SK-N-SH treated with all-trans-retinoic acid at 6 μM for 48 hours (cell line): ENCODE measurements at regions not wholly inside any gene's neighbourhood (a gene's known extent, or its start where the extent isn't known, plus 50 kb on each side); places are given as distances from the start of the nearest gene placed in this dataset.

Experiments used
- ATAC-seq: fragments of 200-7000 bp; cut with Tn5 transposase; 3 replicates; pipeline ENCODE4 v1.9.1; 2020; ENCODE audit warnings: mild to moderate bottlenecking, moderate library complexity
- ARNTL ChIP-seq: fragments of 450-650 bp; formaldehyde crosslinking; IDR thresholded peaks from 2 replicates; pipeline ENCODE4 v1.5.0; 2020; ENCODE audit warnings: low read depth, mild to moderate bottlenecking, moderate library complexity, borderline replicate concordance
- BACH2 ChIP-seq: fragments of 250-450 bp; sonication (Bioruptor Pico); IDR thresholded peaks from 2 replicates; pipeline ENCODE4 v1.9.0; 2021; ENCODE audit warnings: mild to moderate bottlenecking, borderline replicate concordance
- CREB5 ChIP-seq: fragments of 250-450 bp; sonication (Bioruptor Pico); IDR thresholded peaks from 2 replicates; pipeline ENCODE4 v1.5.1; 2020; ENCODE audit warnings: low read depth, mild to moderate bottlenecking, moderate library complexity
- CSDC2 ChIP-seq: fragments of 250-450 bp; sonication (Bioruptor Pico); IDR thresholded peaks from 2 replicates; pipeline ENCODE4 v1.5.0; 2020; ENCODE audit warnings: mild to moderate bottlenecking, moderate library complexity
- CSRNP3 ChIP-seq: fragments of 250-450 bp; sonication (Bioruptor Pico); IDR thresholded peaks from 2 replicates; pipeline ENCODE4 v1.5.1; 2021; ENCODE audit warnings: mild to moderate bottlenecking, moderate library complexity
- ESRRG ChIP-seq: fragments of 250-450 bp; sonication (Bioruptor Pico); IDR thresholded peaks from 2 replicates; pipeline ENCODE4 v1.6.1; 2021; ENCODE audit warnings: mild to moderate bottlenecking
- GLIS3 ChIP-seq: fragments of 250-450 bp; sonication (Bioruptor Pico); IDR thresholded peaks from 2 replicates; pipeline ENCODE4 v1.5.0; 2020; ENCODE audit warnings: mild to moderate bottlenecking, moderate library complexity
- ISL1 ChIP-seq: fragments of 250-450 bp; sonication (Bioruptor Pico); IDR thresholded peaks from 2 replicates; pipeline ENCODE4 v2.1.2; 2022; ENCODE audit warnings: mild to moderate bottlenecking, moderate library complexity
- OSR1 ChIP-seq: fragments of 250-450 bp; sonication (Bioruptor Pico); IDR thresholded peaks from 2 replicates; pipeline ENCODE4 v1.8.0; 2022; ENCODE audit warnings: moderate library complexity, mild to moderate bottlenecking, inconsistent platforms
- PATZ1 ChIP-seq: fragments of 250-450 bp; sonication (Bioruptor Pico); IDR thresholded peaks from 2 replicates; pipeline ENCODE4 v1.8.0; 2020; ENCODE audit warnings: mild to moderate bottlenecking, moderate library complexity, borderline replicate concordance
- SNAI2 ChIP-seq: fragments of 250-450 bp; sonication (Bioruptor Pico); IDR thresholded peaks from 2 replicates; pipeline ENCODE4 v1.5.0; 2020; ENCODE audit warnings: mild to moderate bottlenecking, moderate library complexity
- TOX ChIP-seq: fragments of 250-450 bp; sonication (Bioruptor Pico); IDR thresholded peaks from 2 replicates; pipeline ENCODE4 v1.8.0; 2021; ENCODE audit warnings: mild to moderate bottlenecking, moderate library complexity, borderline replicate concordance
- TSHZ2 ChIP-seq: fragments of 250-450 bp; sonication (Bioruptor Pico); IDR thresholded peaks from 2 replicates; pipeline ENCODE4 v1.5.0; 2020; ENCODE audit warnings: mild to moderate bottlenecking, moderate library complexity
- ZC3H10 ChIP-seq: fragments of 250-450 bp; sonication (Bioruptor Pico); IDR thresholded peaks from 2 replicates; pipeline ENCODE4 v1.5.1; 2021; ENCODE audit warnings: mild to moderate bottlenecking, moderate library complexity
- ZFP3 ChIP-seq: fragments of 250-450 bp; sonication (Bioruptor Pico); IDR thresholded peaks from 2 replicates; pipeline ENCODE4 v1.5.0; 2020; ENCODE audit warnings: mild to moderate bottlenecking, moderate library complexity
- ZFP30 ChIP-seq: fragments of 450-650 bp; formaldehyde crosslinking; IDR thresholded peaks from 2 replicates; pipeline ENCODE4 v1.5.0; 2022; ENCODE audit warnings: mild to moderate bottlenecking, moderate library complexity
- ZNF565 ChIP-seq: fragments of 450-650 bp; formaldehyde crosslinking; conservative IDR thresholded peaks from 2 replicates; pipeline ENCODE4 v1.5.0; 2020; ENCODE audit warnings: low read depth, mild to moderate bottlenecking, moderate library complexity

- no peak for TF ChIP-seq PATZ1 (CRISPR knock-in tag)
- no peak for TF ChIP-seq ZFP30 (CRISPR knock-in tag)
- no peak for TF ChIP-seq ZC3H10 (CRISPR knock-in tag)
- TF ChIP-seq TSHZ2 (CRISPR knock-in tag): no peak
- TF ChIP-seq CREB5: no peak
- TF ChIP-seq, all 23 proteins: peak for 0
Observed at GRCh38 chr1:80417671-80418070, 1383.1 kb upstream of the ADGRL2 start (continued).

GRCh38 chr1:80413969-80414368 is 1386.8 kb upstream of the ADGRL2 start:
- ATAC-seq: no peak
- TF ChIP-seq ESRRG (CRISPR knock-in tag): no peak
- no peak for TF ChIP-seq BACH2
- no peak for TF ChIP-seq SNAI2 (CRISPR knock-in tag)
- TF ChIP-seq CSDC2 (CRISPR knock-in tag): no peak
- no peak for TF ChIP-seq OSR1
- TF ChIP-seq ZFP3: no peak
- no peak for TF ChIP-seq ZFP30 (CRISPR knock-in tag)
- TF ChIP-seq ARNTL (CRISPR knock-in tag): no peak
- no peak for TF ChIP-seq ISL1
- no peak for TF ChIP-seq CSRNP3
- no peak for TF ChIP-seq ZC3H10 (CRISPR knock-in tag)
- TF ChIP-seq GLIS3 (CRISPR knock-in tag): no peak
- no peak for TF ChIP-seq TSHZ2 (CRISPR knock-in tag)

GRCh38 chr1:80410233-80410632 is 1390.5 kb upstream of the ADGRL2 start:
- no peak for TF ChIP-seq TOX (CRISPR knock-in tag)
- TF ChIP-seq ZNF565 (CRISPR knock-in tag): no peak
- no peak for TF ChIP-seq ESRRG (CRISPR knock-in tag)
- TF ChIP-seq CSDC2 (CRISPR knock-in tag): no peak
- no peak for TF ChIP-seq TSHZ2 (CRISPR knock-in tag)
- TF ChIP-seq GLIS3 (CRISPR knock-in tag): no peak
- TF ChIP-seq BACH2: no peak
- ATAC-seq: no peak
